ENCODE measurements at regions not wholly inside any gene's neighbourhood (a gene's known extent, or its start where the extent isn't known, plus 50 kb on each side); places are given as distances from the start of the nearest gene placed in this dataset.

DNA sequence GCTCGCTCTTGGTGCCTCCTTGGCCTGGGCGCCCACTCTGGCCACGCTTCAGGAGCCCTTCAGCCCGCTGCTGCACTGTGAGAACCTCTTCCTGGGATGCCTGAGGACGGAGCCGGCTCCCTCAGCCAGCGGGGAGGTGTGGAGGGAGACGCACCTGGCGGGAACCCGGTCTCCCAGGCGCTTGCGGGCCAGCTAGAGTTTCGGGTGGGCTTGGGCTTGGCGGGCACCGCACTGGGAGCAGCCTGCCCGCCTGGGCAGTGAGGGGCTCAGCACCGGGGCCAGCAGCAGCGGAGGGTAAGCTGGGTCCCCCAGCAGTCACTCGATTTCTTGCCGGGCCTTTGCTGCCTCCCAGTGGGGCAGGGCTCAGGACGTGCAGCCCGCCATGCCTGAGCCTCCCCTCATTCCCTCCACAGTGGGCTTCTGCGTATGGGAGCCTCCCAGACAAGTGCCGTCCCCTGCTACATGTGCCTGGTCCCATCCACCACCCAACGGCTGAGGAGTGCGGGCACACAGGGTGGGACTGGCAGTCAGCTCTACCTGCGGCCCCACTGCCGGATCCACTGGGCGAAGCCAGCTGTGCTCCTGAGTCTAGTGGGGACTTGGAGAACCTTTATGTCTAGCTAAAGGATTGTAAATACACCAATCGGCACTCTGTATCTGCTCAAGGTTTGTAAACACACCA, 708.7 kb downstream of the VGLL3 start:
- no peak for DNase-seq (ENCODE audit: low spot score)

- DNase-seq (ENCODE audit: low spot score) = no peak
Measured at GRCh38 chr3:86269364-86270155, 721.4 kb downstream of the VGLL3 start.

DNA sequence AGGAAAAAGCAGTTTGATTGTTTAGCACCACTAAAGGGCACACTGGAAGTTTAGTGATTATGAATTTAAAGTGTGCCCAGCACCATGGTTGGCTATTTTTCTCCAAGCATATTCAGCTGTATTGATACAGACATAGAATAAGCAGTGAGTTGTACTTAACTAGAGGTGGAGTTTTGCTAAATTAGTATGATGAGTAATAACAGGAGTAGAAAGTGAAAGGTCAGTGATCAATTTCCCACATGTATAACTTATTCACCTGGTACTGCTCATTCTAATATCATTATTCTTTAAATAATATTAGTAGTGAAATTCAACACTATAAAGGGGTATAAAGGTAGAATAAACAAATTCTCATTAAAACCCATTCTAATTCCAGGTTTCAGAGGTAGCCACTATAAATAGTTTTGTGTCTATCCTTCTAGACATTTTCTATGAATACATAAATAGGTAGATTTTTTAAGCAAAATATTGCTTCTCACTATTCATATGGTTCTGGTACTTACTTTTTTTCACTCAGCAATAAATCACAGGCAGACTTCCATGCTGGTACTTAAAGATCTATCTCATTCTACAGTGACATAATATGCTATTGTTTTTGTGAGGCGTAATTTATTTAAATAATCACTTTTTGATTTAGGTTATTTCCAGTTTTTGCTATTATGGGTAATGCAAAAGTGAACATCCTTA, 732.9 kb downstream of the VGLL3 start:
- no peak for DNase-seq (ENCODE audit: low spot score)

GRCh38 chr3:86254480-86254879, 736.5 kb downstream of the VGLL3 start:
- DNase-seq (ENCODE audit: low spot score) = no peak

DNA sequence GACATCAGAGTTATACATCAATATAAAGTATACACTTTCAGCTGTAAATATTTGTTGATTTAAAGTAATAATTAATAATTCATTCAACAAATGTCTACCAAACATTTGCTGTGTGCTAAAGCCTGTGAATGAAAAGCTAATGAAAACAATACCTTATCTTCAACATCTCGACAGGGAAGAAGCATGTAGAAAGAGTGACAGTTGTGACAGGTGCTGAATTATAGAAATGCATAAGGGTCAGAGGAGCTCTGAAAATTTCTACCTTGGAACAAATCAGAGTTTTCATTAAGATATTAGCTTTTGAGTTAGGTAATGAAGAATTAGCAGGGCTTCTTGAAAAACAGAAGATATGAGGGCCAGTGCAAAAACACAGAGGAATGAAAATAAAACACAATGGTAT, 739.2 kb downstream of the VGLL3 start:
- DNase-seq (ENCODE audit: low spot score) = no peak

- no peak for DNase-seq (ENCODE audit: low spot score)
Measured at GRCh38 chr3:86249833-86250232, 741.1 kb downstream of the VGLL3 start.

DNA sequence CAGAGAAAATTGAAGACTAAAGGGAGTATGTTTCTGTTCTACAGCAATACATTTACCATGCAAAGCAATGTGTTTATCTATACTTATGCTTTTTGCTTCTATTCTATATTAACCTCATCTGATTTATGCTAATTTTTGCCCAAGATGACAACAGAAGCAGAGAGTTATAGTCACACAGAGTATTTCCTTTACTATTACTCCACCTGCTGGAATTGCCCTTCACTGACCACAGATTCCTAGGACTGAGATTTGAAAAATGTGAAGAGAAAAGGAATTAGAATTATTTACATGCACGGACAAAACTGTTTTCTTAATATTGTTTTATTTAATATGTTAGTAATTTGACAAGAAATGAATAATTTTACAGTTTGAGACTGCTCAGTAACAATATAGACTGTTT, 745.6 kb downstream of the VGLL3 start:
- no peak for DNase-seq (ENCODE audit: low spot score)

DNA sequence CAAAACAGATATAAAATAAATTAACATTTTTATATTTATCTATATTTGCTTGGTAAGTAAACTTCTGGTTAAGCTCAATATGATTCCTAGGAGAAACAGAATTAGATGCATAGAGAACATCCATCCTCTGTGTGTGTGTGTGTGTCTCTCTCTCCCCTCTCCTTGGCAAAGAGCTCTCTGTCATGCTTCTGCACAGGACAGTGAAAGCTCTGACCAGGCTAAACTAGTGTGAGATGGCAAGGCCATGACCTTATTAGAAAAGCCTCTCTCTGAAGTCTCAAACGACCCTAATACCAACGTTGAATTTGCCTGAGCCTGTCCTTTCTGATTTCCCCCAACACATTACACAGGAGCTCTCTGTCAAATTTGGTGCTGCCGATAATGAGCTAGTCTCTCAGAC, 746.0 kb downstream of the VGLL3 start:
- no peak for DNase-seq (ENCODE audit: low spot score)

DNA sequence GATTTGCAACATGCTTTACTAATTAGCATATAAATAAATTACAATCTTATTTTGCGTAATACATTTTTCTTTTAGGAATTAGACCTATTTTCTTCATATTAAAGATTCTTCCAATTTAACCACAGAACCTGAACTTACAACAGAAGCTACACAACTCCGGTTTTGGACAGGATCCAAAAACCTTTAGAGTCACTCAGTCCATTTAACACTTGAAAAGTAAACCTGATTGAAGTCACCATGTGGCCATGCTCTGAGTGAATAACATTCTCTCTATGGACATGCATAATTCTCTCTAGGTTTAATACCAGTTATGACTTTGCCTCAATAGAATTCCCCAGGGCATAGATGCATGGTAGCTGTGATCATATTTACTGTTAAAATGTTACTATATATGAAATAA, 751.0 kb downstream of the VGLL3 start:
- DNase-seq (ENCODE audit: low spot score) = no peak

DNA sequence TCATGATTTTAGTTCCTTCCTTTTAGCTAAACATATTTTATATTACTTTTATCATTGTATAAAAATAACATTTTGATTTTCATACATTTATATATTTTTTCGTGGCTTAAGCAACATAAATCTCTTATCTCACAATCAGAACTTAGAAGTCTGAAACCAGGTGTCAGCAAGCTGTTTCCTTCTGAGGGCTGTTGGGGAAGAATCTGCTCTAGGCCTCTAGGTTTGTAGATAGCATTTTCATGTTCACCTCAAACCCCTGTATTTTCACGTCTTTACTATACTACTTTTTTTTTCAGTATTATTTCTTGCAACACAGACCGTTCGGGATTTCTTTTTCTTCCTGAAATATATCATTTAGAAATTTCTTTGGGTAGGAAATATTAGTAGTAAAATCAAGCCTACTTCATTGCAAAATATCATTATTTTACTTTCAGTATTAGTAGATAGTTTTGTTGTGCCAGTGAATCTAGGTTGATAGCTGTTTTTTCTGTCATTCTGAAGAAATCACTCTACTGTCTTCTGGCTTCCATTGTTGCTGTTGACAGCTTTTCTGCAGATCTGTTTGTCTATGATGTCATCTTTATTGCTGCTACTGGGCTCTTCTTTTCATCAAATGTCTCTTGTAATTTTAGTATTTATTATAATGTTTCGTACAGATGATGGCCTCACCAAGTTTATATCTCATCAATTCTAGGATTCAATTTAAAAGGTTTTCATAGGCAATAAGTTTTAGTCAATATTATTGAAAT, 756.3 kb downstream of the VGLL3 start:
- DNase-seq (ENCODE audit: low spot score) = no peak

DNA sequence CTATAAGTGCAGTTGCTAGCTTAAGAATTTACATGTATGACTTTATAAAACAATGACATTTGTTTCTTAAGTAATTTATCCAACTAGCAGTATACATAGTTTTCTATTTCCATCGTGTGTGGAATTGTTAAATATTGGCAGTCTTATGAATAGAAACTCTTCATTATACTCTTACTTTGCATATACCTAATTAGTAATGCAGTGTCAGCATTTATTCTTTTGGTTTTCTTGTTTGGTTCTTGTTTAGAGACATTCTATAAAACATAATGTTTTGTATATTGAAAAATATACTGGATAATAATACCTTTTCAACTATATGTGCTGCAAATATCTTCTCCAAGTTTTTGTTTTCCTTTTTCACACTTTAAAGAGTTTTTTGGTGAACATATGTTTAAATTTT, 760.2 kb downstream of the VGLL3 start:
- no peak for DNase-seq (ENCODE audit: low spot score)

DNA sequence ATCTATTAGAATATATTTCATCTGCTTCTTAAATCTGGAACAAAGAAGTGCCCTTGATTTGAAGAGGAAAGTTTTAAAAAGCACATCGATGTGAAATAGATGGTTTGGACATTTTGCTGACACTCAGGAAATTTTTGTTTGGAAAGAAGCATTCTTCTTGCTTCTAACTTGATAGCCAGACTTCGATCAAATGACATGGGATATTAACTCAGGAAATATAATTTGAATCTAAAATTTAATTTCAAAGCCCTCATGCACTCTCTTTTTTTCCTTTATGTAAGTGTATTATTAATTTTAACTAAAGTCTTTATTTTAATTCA, 761.2 kb downstream of the VGLL3 start:
- no peak for DNase-seq (ENCODE audit: low spot score)

- no peak for DNase-seq (ENCODE audit: low spot score)
Measured at GRCh38 chr3:86229086-86229774, 761.7 kb downstream of the VGLL3 start.

- DNase-seq (ENCODE audit: low spot score) = no peak
Measured at GRCh38 chr3:86228101-86228500, 762.8 kb downstream of the VGLL3 start.

DNA sequence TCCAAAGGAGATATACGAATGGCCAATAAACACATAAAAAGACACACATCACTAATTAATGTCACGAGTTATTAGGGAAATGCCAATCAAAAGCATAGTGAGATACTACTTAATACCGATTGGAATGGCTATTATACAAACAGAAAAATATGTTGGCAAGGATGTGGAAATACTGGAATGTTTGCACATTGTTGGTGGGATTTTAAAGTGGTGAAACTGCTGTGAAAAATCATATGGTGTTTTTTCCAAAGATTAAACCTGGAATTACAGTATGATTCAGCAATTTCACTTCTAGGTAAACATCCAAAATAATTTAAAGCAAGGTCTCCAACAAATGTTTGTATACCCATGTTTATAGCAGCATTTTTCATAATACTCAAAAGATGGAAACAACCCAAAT, 765.5 kb downstream of the VGLL3 start:
- DNase-seq (ENCODE audit: low spot score) = no peak

- no peak for DNase-seq (ENCODE audit: low spot score)
Measured at GRCh38 chr3:86221601-86222000, 769.3 kb downstream of the VGLL3 start.

GRCh38 chr3:86208772-86209171, 782.2 kb downstream of the VGLL3 start:
- DNase-seq (ENCODE audit: low spot score) = no peak

- no peak for DNase-seq (ENCODE audit: low spot score)
Measured at GRCh38 chr3:86182606-86183005, 808.3 kb downstream of the VGLL3 start.

GRCh38 chr3:86180696-86181095, 810.3 kb downstream of the VGLL3 start:
- no peak for DNase-seq (ENCODE audit: low spot score)

DNA sequence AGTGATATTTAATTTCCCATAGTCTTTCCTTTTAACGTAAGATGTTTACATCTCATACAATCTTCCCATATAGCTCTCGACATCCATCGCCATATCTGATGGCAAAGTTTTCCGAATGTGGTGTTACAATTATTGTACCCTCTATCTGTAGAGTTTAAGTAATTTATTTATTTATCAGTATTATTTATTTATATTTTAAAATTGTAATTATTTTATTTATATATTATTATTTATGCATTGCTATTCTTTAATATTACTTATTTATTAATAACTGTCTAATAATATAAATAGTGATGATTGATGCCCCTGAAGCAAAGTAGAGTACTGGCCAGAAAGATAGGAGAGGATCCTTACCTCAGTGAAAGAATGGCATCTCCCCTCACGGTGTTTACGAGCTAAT, 812.9 kb downstream of the VGLL3 start:
- DNase-seq (ENCODE audit: low spot score) = no peak

GRCh38 chr3:86176445-86176784, 814.5 kb downstream of the VGLL3 start:
- no peak for DNase-seq (ENCODE audit: low spot score)
